ENCODE measurements at regions not wholly inside any gene's neighbourhood (a gene's known extent, or its start where the extent isn't known, plus 50 kb on each side); places are given as distances from the start of the nearest gene placed in this dataset.

DNA sequence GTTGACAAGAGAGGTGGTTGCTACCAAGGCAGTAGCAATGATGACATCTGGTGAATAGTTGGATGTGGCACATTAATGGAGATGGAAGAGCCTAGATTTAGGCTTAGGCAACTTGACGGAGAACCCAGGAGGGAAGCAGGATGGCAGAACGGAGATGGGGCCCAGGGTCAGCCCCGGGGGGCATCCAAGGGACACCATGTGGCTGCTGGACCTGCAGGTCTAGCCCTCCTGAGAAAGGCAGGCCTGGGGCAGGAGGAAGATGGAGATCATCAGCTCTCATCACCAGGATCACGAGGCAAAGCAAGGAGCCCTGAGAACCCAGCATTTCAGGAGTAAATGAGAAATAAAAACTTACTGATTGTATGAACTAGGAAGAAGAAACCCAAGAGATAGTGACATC, 216.2 kb downstream of the AUH start (continued):
- TF ChIP-seq ASH2L (IDR thresholded peaks at IDR 0.05; ENCODE audit: low read length) (no peak), EGR1 (IDR thresholded peaks at IDR 0.05; ENCODE audit: borderline replicate concordance, low read depth, low read length) (no peak), RNF2 (IDR thresholded peaks at IDR 0.05; ENCODE audit: borderline replicate concordance, low read depth, low read length, missing control alignments, poor library complexity, severe bottlenecking) (no peak), POLR2AphosphoS5 (IDR thresholded peaks at IDR 0.05; ENCODE audit: low read depth, low read length) (no peak), SP4 (IDR thresholded peaks at IDR 0.05; ENCODE audit: low read length) (no peak)
